Osteoblast (primary cell): ENCODE measurements at regions not wholly inside any gene's neighbourhood (a gene's known extent, or its start where the extent isn't known, plus 50 kb on each side); places are given as distances from the start of the nearest gene placed in this dataset.

Experiments
- DNase-seq: peaks from one replicate; pipeline ENCODE4 v3.0.0; 2011; ENCODE audit warnings: low spot score, mixed read lengths; ENCODE audit not compliant: insufficient read length; ENCODE audit errors: missing footprints
- H2AFZ ChIP-seq: 2 replicates; pipeline ENCODE4 v1.6.0; 2011; ENCODE audit warnings: mild to moderate bottlenecking, low read length
- H3K27ac ChIP-seq: 2 replicates; pipeline ENCODE4 v1.5.1; 2011; ENCODE audit warnings: mild to moderate bottlenecking, low read depth, low read length, moderate library complexity
- H3K27me3 ChIP-seq: 2 replicates; pipeline ENCODE4 v1.6.0; 2012; ENCODE audit warnings: mild to moderate bottlenecking, control low read depth, inconsistent platforms, low read length, moderate library complexity; ENCODE audit not compliant: insufficient read depth
- H3K36me3 ChIP-seq: 2 replicates; pipeline ENCODE4 v1.5.1; 2011; ENCODE audit warnings: mild to moderate bottlenecking, low read length, control low read depth, moderate library complexity; ENCODE audit not compliant: insufficient read depth
- H3K4me1 ChIP-seq: 2 replicates; pipeline ENCODE4 v1.5.1; 2011; ENCODE audit warnings: mild to moderate bottlenecking, low read length, control low read depth, moderate library complexity; ENCODE audit not compliant: insufficient read depth
- H3K4me2 ChIP-seq: 2 replicates; pipeline ENCODE4 v1.6.0; 2011; ENCODE audit warnings: mild to moderate bottlenecking, low read length; ENCODE audit not compliant: insufficient read depth
- H3K4me3 ChIP-seq: fragments of 200-600 bp; sonication (generic); 3 replicates; pipeline ENCODE4 v1.5.1; 2012; ENCODE audit warnings: mild to moderate bottlenecking, low read length, inconsistent platforms; ENCODE audit not compliant: insufficient read depth
- H3K79me2 ChIP-seq: 2 replicates; pipeline ENCODE4 v1.6.0; 2012; ENCODE audit warnings: mild to moderate bottlenecking, low read length, control low read depth, inconsistent platforms; ENCODE audit not compliant: insufficient read depth
- H3K9me3 ChIP-seq: 2 replicates; pipeline ENCODE4 v1.5.1; 2011; ENCODE audit warnings: low read depth, low read length, control low read depth
- H4K20me1 ChIP-seq: 2 replicates; pipeline ENCODE4 v1.6.0; 2012; ENCODE audit warnings: mild to moderate bottlenecking, low read length, control low read depth; ENCODE audit not compliant: insufficient read depth
- TF ChIP-seq, protein P1 (sequence below): IDR thresholded peaks from 2 replicates; pipeline ENCODE4 v1.5.1; 2011; ENCODE audit warnings: mild to moderate bottlenecking, low read depth, low read length, moderate library complexity; ENCODE audit errors: extremely low read depth

DNA sequence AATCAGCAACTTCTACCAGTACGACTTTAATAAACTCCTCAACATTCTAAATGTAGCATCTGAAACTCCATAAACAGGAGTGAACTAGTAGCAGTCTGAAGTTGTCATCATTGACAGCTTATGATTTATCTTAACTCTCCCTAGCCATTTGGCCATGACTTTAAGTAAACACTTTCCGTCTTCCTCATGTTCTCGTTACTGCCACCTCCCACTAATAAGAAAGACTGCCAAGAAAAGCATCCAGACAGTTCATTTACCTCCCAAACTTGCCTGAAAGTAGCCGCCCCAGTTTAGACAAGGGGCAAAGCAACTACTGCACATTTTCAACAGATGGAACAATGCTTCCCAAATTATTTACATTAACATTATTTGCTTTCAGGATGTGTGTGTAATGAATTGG is 287.5 kb downstream of the OSR1 start:
- Histone ChIP-seq H3K27me3 (no peaks in the 10 kb centered on the region), H3K9me3 (no peaks in the 10 kb centered on the region), H3K4me3 (no peak overlapping the region), H3K4me1 (peaks cover 7% of the 10 kb centered on the region), H3K36me3 (no peaks in the 10 kb centered on the region), H2AFZ (no peak overlapping the region), H3K79me2 (no peaks in the 10 kb centered on the region), H3K27ac (no peak overlapping the region), H4K20me1 (no peaks in the 10 kb centered on the region), H3K4me2 (no peak overlapping the region)
- no peak for DNase-seq
- TF ChIP-seq, protein P1, sequence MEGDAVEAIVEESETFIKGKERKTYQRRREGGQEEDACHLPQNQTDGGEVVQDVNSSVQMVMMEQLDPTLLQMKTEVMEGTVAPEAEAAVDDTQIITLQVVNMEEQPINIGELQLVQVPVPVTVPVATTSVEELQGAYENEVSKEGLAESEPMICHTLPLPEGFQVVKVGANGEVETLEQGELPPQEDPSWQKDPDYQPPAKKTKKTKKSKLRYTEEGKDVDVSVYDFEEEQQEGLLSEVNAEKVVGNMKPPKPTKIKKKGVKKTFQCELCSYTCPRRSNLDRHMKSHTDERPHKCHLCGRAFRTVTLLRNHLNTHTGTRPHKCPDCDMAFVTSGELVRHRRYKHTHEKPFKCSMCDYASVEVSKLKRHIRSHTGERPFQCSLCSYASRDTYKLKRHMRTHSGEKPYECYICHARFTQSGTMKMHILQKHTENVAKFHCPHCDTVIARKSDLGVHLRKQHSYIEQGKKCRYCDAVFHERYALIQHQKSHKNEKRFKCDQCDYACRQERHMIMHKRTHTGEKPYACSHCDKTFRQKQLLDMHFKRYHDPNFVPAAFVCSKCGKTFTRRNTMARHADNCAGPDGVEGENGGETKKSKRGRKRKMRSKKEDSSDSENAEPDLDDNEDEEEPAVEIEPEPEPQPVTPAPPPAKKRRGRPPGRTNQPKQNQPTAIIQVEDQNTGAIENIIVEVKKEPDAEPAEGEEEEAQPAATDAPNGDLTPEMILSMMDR: no peak

DNA sequence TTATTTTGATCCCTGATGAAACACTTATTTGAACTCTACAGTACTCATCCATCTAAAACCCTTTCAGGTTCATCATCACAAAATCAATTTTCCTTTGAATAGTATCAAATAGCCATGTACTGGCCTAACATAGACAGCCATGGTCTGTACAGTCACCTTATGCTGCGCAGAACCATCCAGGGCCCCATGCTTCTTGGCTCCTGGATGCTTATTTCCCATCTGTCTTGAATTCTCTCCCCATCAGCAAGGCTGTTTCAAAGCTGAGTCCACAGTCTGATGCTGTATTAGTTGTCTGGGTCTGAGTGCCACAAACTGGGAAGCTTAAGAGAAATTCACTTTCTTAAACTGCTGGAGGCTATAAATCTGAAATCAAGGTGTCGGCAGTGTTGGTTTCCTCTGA is 290.2 kb downstream of the OSR1 start:
- Histone ChIP-seq H4K20me1 (no peaks in the 10 kb centered on the region), H3K36me3 (no peaks in the 10 kb centered on the region), H3K9me3 (no peaks in the 10 kb centered on the region), H3K27ac (no peak overlapping the region), H3K4me1 (no peaks in the 10 kb centered on the region), H2AFZ (no peak overlapping the region), H3K79me2 (no peaks in the 10 kb centered on the region), H3K4me2 (no peak overlapping the region), H3K4me3 (no peak overlapping the region), H3K27me3 (no peaks in the 10 kb centered on the region)
- TF ChIP-seq, protein P1: no peak
- no peak for DNase-seq

DNA sequence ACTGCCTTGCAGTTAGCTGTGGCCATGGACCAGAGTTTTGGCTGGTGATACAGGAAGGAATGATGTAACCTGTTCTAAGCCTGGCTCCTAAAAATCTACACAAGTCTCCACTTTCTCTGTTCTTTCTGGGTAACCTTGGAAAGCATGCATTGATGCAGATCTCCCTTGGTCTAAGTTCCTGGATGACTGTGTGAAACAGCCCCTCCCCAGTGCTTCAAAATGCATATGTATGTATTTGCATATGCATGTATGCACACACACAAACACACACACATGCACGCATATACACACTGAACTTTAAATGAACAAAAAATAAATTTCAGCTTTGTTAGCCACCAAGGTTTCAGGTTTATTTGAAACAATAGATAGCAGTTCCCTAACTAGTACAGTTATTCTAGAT is 296.1 kb downstream of the OSR1 start:
- no peaks in the 10 kb centered on the region for H3K27me3 ChIP-seq
- no peaks in the 10 kb centered on the region for H3K79me2 ChIP-seq
- H3K36me3 ChIP-seq: no peaks in the 10 kb centered on the region
- H3K4me2 ChIP-seq: no peak overlapping the region
- H3K4me1 ChIP-seq: no peaks in the 10 kb centered on the region
- H3K9me3 ChIP-seq: no peaks in the 10 kb centered on the region
- TF ChIP-seq, protein P1: no peak
- no peak overlapping the region for H2AFZ ChIP-seq
- DNase-seq: no peak
- no peak overlapping the region for H3K4me3 ChIP-seq
- no peaks in the 10 kb centered on the region for H4K20me1 ChIP-seq
- H3K27ac ChIP-seq: no peak overlapping the region

DNA sequence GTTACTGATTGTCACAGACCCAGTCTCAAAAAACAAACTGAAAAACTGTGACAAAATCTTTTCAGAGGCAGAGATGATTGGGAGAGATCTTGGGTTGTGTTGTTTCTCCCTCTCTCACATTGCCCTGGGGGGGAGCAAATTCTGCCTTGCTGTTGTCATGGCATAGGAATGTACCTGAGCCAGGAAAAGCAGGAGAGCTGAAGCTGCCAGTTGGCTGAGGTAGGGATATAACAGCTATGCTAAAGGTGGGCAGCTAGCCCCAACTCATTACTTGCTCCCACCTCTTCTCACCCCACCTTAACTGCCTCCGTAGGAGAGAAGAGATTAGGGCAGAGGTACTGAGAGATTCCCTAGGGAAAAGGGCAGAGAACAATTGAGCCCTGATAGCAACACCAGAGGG is 299.3 kb downstream of the OSR1 start:
- Histone ChIP-seq H3K9me3 (no peaks in the 10 kb centered on the region), H3K27ac (no peak overlapping the region), H3K4me1 (no peaks in the 10 kb centered on the region), H3K4me2 (no peak overlapping the region), H3K79me2 (no peaks in the 10 kb centered on the region), H2AFZ (no peak overlapping the region), H3K27me3 (no peaks in the 10 kb centered on the region), H3K4me3 (no peak overlapping the region), H4K20me1 (no peaks in the 10 kb centered on the region), H3K36me3 (no peaks in the 10 kb centered on the region)
- TF ChIP-seq, protein P1: no peak
- no peak for DNase-seq
